ENCODE measurements at regions not wholly inside any gene's neighbourhood (a gene's known extent, or its start where the extent isn't known, plus 50 kb on each side); places are given as distances from the start of the nearest gene placed in this dataset.

DNA sequence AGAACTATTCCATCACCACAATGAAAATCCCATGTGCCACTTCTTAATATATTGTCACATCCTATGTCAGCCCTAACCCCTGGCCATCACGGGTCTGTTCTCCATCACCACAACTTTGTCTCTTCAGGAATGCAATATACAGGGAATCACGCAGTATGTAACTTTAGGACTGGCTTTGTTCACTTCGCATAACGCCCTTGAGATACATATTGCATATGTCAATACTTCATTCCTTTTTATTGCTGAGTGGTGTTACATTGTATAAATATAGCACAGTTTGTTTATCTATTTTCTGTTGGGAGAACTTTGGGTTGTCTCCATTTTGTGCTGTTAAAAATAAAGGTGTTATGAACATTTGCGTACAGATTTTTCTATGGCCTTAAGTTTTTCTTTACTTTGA is 195.4 kb upstream of the ZMIZ1 start:
- no peak overlapping the region for H3K27ac ChIP-seq
- TF ChIP-seq, protein P1, sequence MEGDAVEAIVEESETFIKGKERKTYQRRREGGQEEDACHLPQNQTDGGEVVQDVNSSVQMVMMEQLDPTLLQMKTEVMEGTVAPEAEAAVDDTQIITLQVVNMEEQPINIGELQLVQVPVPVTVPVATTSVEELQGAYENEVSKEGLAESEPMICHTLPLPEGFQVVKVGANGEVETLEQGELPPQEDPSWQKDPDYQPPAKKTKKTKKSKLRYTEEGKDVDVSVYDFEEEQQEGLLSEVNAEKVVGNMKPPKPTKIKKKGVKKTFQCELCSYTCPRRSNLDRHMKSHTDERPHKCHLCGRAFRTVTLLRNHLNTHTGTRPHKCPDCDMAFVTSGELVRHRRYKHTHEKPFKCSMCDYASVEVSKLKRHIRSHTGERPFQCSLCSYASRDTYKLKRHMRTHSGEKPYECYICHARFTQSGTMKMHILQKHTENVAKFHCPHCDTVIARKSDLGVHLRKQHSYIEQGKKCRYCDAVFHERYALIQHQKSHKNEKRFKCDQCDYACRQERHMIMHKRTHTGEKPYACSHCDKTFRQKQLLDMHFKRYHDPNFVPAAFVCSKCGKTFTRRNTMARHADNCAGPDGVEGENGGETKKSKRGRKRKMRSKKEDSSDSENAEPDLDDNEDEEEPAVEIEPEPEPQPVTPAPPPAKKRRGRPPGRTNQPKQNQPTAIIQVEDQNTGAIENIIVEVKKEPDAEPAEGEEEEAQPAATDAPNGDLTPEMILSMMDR (IDR thresholded peaks at IDR 0.05) = no peak
- no peak for TF ChIP-seq ZFX (IDR thresholded peaks at IDR 0.05; ENCODE audit: borderline replicate concordance)

DNA sequence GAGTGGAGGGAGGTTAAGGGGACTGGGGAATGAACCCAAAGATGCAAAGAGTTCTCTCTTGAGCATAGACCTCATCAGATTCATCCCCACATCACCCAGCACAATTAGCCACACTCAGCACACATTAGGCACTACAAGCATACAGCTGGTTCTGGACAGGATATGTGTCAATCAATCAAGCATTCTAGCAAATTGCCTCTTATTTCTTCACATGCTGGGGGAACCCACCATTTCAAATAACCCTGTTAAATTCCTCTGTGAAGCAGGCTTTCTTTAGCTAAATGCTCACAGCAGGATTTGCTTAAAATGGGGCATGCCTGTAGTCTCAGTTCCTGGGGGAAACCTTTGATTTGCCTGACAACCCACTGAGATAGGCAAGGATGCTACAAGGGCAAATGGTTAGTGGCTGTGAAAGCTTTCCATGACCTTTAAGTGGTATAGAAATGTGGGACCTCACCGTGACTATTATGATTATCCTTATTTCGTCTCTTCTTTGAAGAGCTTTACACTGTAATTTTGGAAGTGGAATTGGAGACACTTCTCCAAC is 193.4 kb upstream of the ZMIZ1 start:
- TF ChIP-seq, protein P1 (IDR thresholded peaks at IDR 0.05) = no peak
- no peak for TF ChIP-seq ZFX (IDR thresholded peaks at IDR 0.05; ENCODE audit: borderline replicate concordance)

DNA sequence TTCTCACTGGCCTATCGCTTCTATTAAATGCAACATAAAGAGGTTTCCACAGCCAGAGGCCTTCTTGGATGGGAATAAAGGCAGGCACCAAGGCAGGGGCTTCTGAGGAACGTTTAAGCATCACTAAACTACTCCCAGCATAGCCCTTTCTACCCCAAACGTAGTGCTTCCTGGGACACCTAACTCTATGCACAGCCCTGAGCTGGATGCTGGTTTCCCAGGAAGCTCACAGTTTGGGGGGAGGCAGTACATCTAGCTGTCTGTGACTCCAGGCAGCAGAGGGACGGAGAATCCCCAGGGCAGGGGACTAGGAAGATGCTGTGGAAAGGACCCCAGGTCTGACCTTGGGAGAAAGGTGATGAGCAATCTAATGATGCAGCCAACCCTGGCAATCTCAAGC is 192.8 kb upstream of the ZMIZ1 start:
- TF ChIP-seq, protein P1 (IDR thresholded peaks at IDR 0.05) = no peak
- TF ChIP-seq ZFX (IDR thresholded peaks at IDR 0.05; ENCODE audit: borderline replicate concordance) = no peak
- no peak overlapping the region for H3K27ac ChIP-seq

More for the DNA sequence above, 193.4 kb upstream of the ZMIZ1 start:
- no peak overlapping the region for H3K27ac ChIP-seq

DNA sequence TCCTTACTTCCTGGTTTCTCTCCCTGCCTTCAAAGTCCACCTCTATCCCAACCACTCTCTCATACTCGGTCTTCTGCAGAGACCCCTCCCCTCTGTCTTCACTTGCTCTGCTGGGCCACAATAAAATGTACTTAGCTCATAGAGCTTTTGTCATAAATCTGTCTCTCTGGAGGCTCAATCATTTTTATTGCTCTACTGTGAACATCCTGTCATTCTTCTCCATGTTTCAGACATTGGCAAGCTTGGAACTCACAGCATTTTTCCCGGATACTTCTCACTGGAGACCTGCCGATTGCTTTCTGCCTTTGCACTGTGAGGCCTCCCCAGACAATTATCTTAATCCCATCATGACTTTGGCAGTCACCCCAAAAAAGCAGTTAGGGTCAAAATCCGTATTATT is 192.3 kb upstream of the ZMIZ1 start:
- no peak overlapping the region for H3K27ac ChIP-seq
- TF ChIP-seq ZFX (IDR thresholded peaks at IDR 0.05; ENCODE audit: borderline replicate concordance) = no peak
- TF ChIP-seq, protein P1 (IDR thresholded peaks at IDR 0.05) = no peak

DNA sequence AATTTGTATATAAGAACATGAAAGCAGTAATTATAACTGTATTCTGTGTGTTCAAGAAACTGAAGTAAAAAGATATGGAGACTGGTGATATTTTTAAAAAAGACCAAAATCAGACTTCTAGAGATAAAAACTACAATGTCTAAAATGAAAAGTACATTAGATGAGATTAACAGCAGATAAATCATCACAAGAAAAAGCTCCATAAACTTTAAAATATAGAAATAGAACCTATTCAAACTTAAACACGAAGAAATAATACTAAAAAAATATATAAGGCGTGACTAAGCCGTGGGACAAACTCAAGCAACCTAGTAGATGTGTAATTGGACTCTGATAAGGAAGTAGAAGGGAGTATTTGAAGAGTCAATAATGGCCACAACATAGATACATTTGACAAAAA is 189.1 kb upstream of the ZMIZ1 start:
- H3K27ac ChIP-seq = no peak overlapping the region
- TF ChIP-seq ZFX (IDR thresholded peaks at IDR 0.05; ENCODE audit: borderline replicate concordance) = no peak
- TF ChIP-seq, protein P1 (IDR thresholded peaks at IDR 0.05) = no peak

DNA sequence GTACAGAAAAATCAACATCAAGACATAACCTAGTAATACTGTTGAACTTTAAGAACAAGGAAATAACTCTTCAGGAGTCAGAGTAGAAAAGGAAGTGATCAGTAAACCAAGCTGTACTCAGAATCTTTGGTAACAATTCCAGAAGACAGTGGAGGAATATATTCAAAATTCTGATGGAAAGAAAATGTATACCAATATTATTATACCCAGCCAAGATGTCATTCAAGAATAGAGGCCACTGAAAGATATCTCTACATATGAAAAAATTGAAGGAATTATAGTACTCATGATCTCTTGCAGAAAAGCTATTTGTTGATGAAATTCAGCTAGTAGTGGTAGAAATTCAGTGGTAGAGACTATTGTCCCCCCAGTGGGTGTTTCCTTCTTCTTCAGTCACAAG is 182.6 kb upstream of the ZMIZ1 start:
- H3K27ac ChIP-seq = no peak overlapping the region
- no peak for TF ChIP-seq ZFX (IDR thresholded peaks at IDR 0.05; ENCODE audit: borderline replicate concordance)
- TF ChIP-seq, protein P1 (IDR thresholded peaks at IDR 0.05) = no peak

DNA sequence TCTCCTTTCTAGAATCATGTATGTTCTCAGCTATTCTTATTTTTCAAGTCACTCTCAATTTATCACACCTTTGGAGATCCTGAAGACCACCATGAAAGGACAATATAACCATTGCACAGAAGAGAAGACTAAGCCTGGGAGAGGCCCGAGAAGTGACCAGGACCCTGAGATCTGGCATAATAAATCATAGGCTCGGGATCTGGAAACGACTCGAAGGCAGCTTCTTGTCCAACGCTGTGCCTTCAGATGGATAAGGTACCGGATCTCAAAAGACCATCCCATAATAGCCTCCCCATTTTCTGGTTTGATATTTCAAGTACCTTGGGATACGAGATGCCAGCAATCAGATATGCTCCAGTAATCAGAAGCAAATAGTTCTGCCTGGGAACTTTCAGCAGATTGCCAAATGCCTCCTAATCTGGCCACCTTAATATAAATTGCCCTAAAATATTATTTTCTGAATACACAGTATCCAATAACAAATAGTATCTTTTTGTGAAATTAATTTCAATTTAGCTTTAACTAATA is 179.2 kb upstream of the ZMIZ1 start:
- no peak for TF ChIP-seq ZFX (IDR thresholded peaks at IDR 0.05; ENCODE audit: borderline replicate concordance)
- TF ChIP-seq, protein P1 (IDR thresholded peaks at IDR 0.05) = no peak
- no peak overlapping the region for H3K27ac ChIP-seq

Measured in 22Rv1 (cell line).